Trophoblast cell (in vitro differentiated cells and primary cell): ENCODE measurements at regions not wholly inside any gene's neighbourhood (a gene's known extent, or its start where the extent isn't known, plus 50 kb on each side); places are given as distances from the start of the nearest gene placed in this dataset.

Experiments used
- DNase-seq, 2 donors: peaks; one replicate each; pipeline ENCODE4 v3.0.0-alpha.2; 2016
- H2AFZ ChIP-seq: 2 replicates; pipeline ENCODE4 v1.6.1; 2013; ENCODE audit warnings: low read length, moderate library complexity, mild to moderate bottlenecking; ENCODE audit not compliant: insufficient read depth, poor library complexity
- H2AK5ac ChIP-seq: 2 replicates; pipeline ENCODE4 v1.6.1; 2013; ENCODE audit warnings: mild to moderate bottlenecking, low read length
- H2BK120ac ChIP-seq: 2 replicates; pipeline ENCODE4 v1.6.1; 2013; ENCODE audit warnings: low read length, mild to moderate bottlenecking, moderate library complexity; ENCODE audit not compliant: insufficient read depth, poor library complexity
- H2BK12ac ChIP-seq: 2 replicates; pipeline ENCODE4 v1.6.1; 2013; ENCODE audit warnings: mild to moderate bottlenecking, low read length, moderate library complexity
- H2BK5ac ChIP-seq: 2 replicates; pipeline ENCODE4 v1.6.1; 2013; ENCODE audit warnings: low read length, low read depth, moderate library complexity, mild to moderate bottlenecking; ENCODE audit not compliant: poor library complexity
- H3K14ac ChIP-seq: 2 replicates; pipeline ENCODE4 v1.6.1; 2013; ENCODE audit warnings: mild to moderate bottlenecking, low read length
- H3K18ac ChIP-seq: 2 replicates; pipeline ENCODE4 v1.6.1; 2013; ENCODE audit warnings: mild to moderate bottlenecking, low read length
- H3K23ac ChIP-seq: 2 replicates; pipeline ENCODE4 v1.6.1; 2013; ENCODE audit warnings: low read length
- H3K27ac ChIP-seq: 2 replicates; pipeline ENCODE4 v1.5.1; 2013; ENCODE audit warnings: low read depth, mild to moderate bottlenecking, inconsistent platforms, low read length, moderate library complexity
- H3K27me3 ChIP-seq: 2 replicates; pipeline ENCODE4 v1.6.1; 2013; ENCODE audit warnings: inconsistent platforms, mild to moderate bottlenecking, low read length, moderate library complexity; ENCODE audit not compliant: insufficient read depth
- H3K36me3 ChIP-seq, 2 experiments: 1 replicate in 1 of 2; 2 replicates in 1 of 2; pipeline ENCODE4 v1.6.1; 2013; ENCODE audit warnings: low read length in 2 of 2, mild to moderate bottlenecking in 2 of 2, moderate library complexity in 1 of 2; ENCODE audit not compliant: insufficient read depth in 2 of 2, control insufficient read depth in 1 of 2
- H3K4ac ChIP-seq: 2 replicates; pipeline ENCODE4 v1.6.1; 2013; ENCODE audit warnings: low read depth, mild to moderate bottlenecking, low read length, moderate library complexity
- H3K4me1 ChIP-seq, 2 experiments: 1 replicate in 1 of 2; 2 replicates in 1 of 2; pipeline ENCODE4 v1.6.1; 2013; ENCODE audit warnings: low read length in 2 of 2, mild to moderate bottlenecking in 2 of 2, moderate library complexity in 1 of 2; ENCODE audit not compliant: insufficient read depth in 2 of 2, control insufficient read depth in 1 of 2
- H3K4me2 ChIP-seq: 2 replicates; pipeline ENCODE4 v1.6.1; 2013; ENCODE audit warnings: inconsistent platforms, mild to moderate bottlenecking, low read length, moderate library complexity
- H3K4me3 ChIP-seq: 2 replicates; pipeline ENCODE4 v1.5.1; 2013; ENCODE audit warnings: mild to moderate bottlenecking, low read depth, low read length, inconsistent platforms
- H3K79me1 ChIP-seq: one replicate; pipeline ENCODE4 v1.6.1; 2013; ENCODE audit warnings: low read length
- H3K79me2 ChIP-seq: 2 replicates; pipeline ENCODE4 v1.6.1; 2013; ENCODE audit warnings: low read length, mild to moderate bottlenecking; ENCODE audit not compliant: control insufficient read depth, insufficient read depth, poor library complexity
- H3K9ac ChIP-seq: 2 replicates; pipeline ENCODE4 v1.6.1; 2013; ENCODE audit warnings: mild to moderate bottlenecking, low read length
- H3K9me3 ChIP-seq: 2 replicates; pipeline ENCODE4 v1.6.1; 2013; ENCODE audit warnings: low read depth, mild to moderate bottlenecking, control low read depth, inconsistent platforms, low read length; ENCODE audit not compliant: insufficient read depth
- H4K12ac ChIP-seq: 2 replicates; pipeline ENCODE4 v1.6.1; 2013; ENCODE audit warnings: low read depth, mild to moderate bottlenecking, low read length, moderate library complexity
- H4K8ac ChIP-seq: 2 replicates; pipeline ENCODE4 v1.6.1; 2013; ENCODE audit warnings: low read depth, mild to moderate bottlenecking, low read length, moderate library complexity
- H4K91ac ChIP-seq: one replicate; pipeline ENCODE4 v1.6.1; 2013; ENCODE audit warnings: low read depth, mild to moderate bottlenecking, low read length, moderate library complexity
- WGBS: extraction: QIAGEN DNeasy Blood & Tissue Kit; methylation state at CpG from one replicate; pipeline ENCODE4 v1.1.7; 2013; ENCODE audit warnings: missing lambda C conversion rate; ENCODE audit not compliant: insufficient read length, insufficient coverage; ENCODE audit errors: extremely low coverage; 5-methylcytosine and 5-hydroxymethylcytosine counted together

DNA sequence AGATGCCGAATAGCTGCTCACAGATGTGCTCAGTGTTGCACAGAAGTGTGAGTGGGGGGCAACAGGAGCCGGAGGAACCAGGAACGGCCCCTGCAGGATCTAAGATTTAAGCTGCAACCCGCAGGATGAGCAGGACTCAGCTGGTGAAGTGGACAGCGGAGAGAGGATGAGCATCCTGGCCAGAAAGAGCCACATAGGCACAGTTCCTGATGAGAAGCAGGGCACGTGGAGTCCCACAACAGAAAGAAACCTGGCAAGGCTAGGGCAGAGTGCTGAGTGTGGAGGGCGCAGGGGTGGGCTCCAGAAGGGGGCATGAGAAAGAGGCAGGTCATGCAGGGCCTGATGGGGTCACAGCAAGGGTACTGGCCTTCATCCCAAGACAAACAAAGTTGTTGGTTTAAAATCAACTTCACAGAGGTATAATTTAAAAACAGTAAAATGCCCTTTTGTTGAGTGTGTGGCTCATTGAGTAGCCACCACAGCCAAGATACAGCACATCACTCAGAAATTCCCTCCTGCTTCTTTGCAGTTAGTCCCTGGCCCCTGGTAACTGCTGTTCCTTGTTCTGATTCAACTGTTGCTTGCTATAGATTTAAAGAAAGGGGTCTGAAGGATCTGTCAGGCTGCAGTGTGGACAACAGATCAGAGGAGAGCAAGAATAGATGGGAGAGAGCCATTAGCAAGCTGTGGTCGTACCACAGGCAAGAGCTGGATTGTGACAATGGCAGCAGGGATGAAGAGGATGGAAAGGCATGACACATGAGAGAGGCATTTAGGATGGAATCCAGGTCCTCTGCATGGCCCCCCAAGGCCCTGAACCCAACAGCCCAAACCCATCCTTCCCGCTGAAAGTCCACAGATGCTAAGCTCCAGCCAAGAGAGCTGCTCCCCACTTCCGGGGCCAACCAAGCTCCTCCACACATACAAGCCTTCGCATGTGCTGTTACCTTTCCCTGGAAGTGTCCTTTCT is 53.1 kb upstream of the OSBPL3 start:
- Histone ChIP-seq H3K79me1 (no peaks in the 10 kb centered on the region), H3K23ac (no peak overlapping the region), H4K91ac (no peak overlapping the region), H3K9me3 (no peaks in the 10 kb centered on the region), H3K4me1 (peaks cover 3 to 5% of the 10 kb centered on the region in 2 experiments), H3K4me3 (no peak overlapping the region), H3K79me2 (no peaks in the 10 kb centered on the region), H3K9ac (no peak overlapping the region), H4K8ac (no peak overlapping the region), H3K4me2 (no peak overlapping the region), H2AFZ (no peak overlapping the region), H3K27me3 (no peaks in the 10 kb centered on the region), H3K14ac (no peak overlapping the region), H2BK5ac (no peak overlapping the region), H3K27ac (no peak overlapping the region), H4K12ac (no peak overlapping the region), H3K36me3 (no peaks in the 10 kb centered on the region), H2BK120ac (no peak overlapping the region), H2AK5ac (no peak overlapping the region), H2BK12ac (no peak overlapping the region), H3K4ac (no peak overlapping the region), H3K18ac (no peak overlapping the region)
- WGBS = no CpG with 5 or more reads among the region's 11 CpGs
- no peak for DNase-seq

DNA sequence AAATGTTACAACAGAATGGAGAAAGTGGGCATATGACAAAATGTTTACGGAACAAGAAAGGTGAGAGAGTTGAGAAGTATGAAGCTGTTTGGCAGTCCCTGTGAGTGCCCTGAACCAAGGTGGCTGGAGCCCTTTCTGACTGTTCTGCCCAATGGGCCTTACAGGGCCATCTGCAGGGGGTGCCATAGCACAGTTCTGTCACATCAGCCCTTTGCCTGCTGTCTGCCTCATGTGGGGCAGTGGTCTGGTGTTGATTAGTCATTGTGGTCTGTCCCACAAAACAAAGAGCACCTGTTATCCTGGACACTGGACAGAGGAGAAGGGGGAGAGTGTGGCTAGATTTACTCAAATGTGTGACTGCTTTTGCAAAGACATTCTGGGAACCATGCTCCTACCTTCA is 51.5 kb upstream of the OSBPL3 start:
- Histone ChIP-seq H2AFZ (no peak overlapping the region), H2BK12ac (no peak overlapping the region), H3K79me1 (no peaks in the 10 kb centered on the region), H3K9ac (no peak overlapping the region), H3K18ac (no peak overlapping the region), H4K12ac (no peak overlapping the region), H2BK5ac (no peak overlapping the region), H3K27me3 (no peaks in the 10 kb centered on the region), H4K8ac (no peak overlapping the region), H3K4me1 (peaks cover 3 to 5% of the 10 kb centered on the region in 2 experiments), H3K4me2 (no peak overlapping the region), H3K9me3 (no peaks in the 10 kb centered on the region), H3K14ac (no peak overlapping the region), H2BK120ac (no peak overlapping the region), H3K4ac (no peak overlapping the region), H4K91ac (no peak overlapping the region), H3K27ac (no peak overlapping the region), H3K36me3 (no peaks in the 10 kb centered on the region), H3K4me3 (no peak overlapping the region), H2AK5ac (no peak overlapping the region), H3K79me2 (no peaks in the 10 kb centered on the region), H3K23ac (peak overlapping the region; percentile 56)
- no CpG with 5 or more reads among the region's 1 CpG for WGBS
- no peak for DNase-seq

DNA sequence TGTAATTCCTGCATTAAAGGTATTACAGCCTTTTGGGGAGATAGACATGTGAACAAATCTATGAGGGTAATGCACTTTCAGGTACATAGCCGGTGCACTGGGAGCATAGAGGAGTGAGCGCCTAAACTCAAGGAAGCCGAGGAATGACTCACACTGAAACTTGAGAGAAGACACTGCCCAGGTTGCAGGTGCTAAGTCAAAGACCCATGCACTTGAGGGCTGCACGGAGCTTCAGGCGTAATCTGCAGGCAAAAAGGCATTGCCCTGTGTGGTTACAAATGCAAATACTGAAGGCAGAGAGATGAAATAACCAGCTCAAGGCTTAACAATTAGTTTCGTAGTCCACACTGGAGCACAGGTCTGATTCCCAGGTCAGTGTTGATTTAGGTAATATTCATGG is 51.0 kb upstream of the OSBPL3 start:
- Histone ChIP-seq H4K91ac (no peak overlapping the region), H3K4me1 (peaks cover 3 to 5% of the 10 kb centered on the region in 2 experiments), H3K4ac (no peak overlapping the region), H3K27me3 (no peaks in the 10 kb centered on the region), H3K79me2 (no peaks in the 10 kb centered on the region), H2BK120ac (no peak overlapping the region), H3K9me3 (no peaks in the 10 kb centered on the region), H3K18ac (no peak overlapping the region), H2AFZ (no peak overlapping the region), H3K27ac (no peak overlapping the region), H4K8ac (no peak overlapping the region), H4K12ac (no peak overlapping the region), H2BK12ac (no peak overlapping the region), H3K14ac (no peak overlapping the region), H3K23ac (no peak overlapping the region), H2BK5ac (no peak overlapping the region), H3K9ac (no peak overlapping the region), H3K36me3 (no peaks in the 10 kb centered on the region), H2AK5ac (no peak overlapping the region), H3K79me1 (no peaks in the 10 kb centered on the region), H3K4me3 (no peak overlapping the region), H3K4me2 (no peak overlapping the region)
- peak in 1 of 2 donors; percentile 32 for DNase-seq
- WGBS = no CpG with 5 or more reads among the region's 6 CpGs
